IMR-90 (cell line): ENCODE measurements at regions not wholly inside any gene's neighbourhood (a gene's known extent, or its start where the extent isn't known, plus 50 kb on each side); places are given as distances from the start of the nearest gene placed in this dataset.

ENCODE experiments used
- ATAC-seq: fragments of 200-7000 bp; cut with Tn5 transposase; 2 replicates; pipeline ENCODE4 v1.9.1; 2020; ENCODE audit warnings: low read depth, mild to moderate bottlenecking, moderate library complexity
- BruUV-seq: library from RNA; stranded (reverse); fragments of 400-500 nt; replicated peaks from 2 replicates; lab custom pipeline; 2021; lab: Mats Ljungman, UMichigan
- CTCF ChIA-PET: fragments of 300-600 bp; formaldehyde crosslinking; extraction: SDS; loops from one replicate; lab custom pipeline; 2021; ENCODE audit warnings: antibody characterized with exemption; lab: Yijun Ruan, JAX
- POLR2A ChIA-PET: fragments of 300-600 bp; sonication (Branson Sonifier 250); formaldehyde crosslinking; loops from one replicate; lab custom pipeline; 2022; ENCODE audit warnings: antibody characterized with exemption; ENCODE audit not compliant: unreplicated experiment; lab: Charles Lee
- DNase-seq: peaks from one replicate; pipeline ENCODE4 v3.0.0; 2013
- H2AFZ ChIP-seq: replicated peaks from 2 replicates; pipeline ENCODE3; 2013; ENCODE audit warnings: low read length, mild to moderate bottlenecking; ENCODE audit not compliant: poor library complexity
- H2AK5ac ChIP-seq: 2 replicates; pipeline ENCODE4 v1.6.1; 2013; ENCODE audit warnings: low read depth, low read length, inconsistent platforms
- H2AK9ac ChIP-seq: replicated peaks from 2 replicates; pipeline ENCODE3; 2013; ENCODE audit warnings: mild to moderate bottlenecking, low read depth, low read length, moderate library complexity; ENCODE audit not compliant: poor library complexity
- H2BK120ac ChIP-seq: 2 replicates; pipeline ENCODE4 v1.6.1; 2013; ENCODE audit warnings: low read depth, low read length, inconsistent platforms
- H2BK15ac ChIP-seq: 3 replicates; pipeline ENCODE4 v1.6.1; 2013; ENCODE audit warnings: low read depth, low read length, inconsistent platforms
- H2BK20ac ChIP-seq: 2 replicates; pipeline ENCODE4 v1.6.1; 2013; ENCODE audit warnings: low read depth, mild to moderate bottlenecking, inconsistent platforms, low read length, moderate library complexity
- H2BK5ac ChIP-seq: 2 replicates; pipeline ENCODE4 v1.6.1; 2013; ENCODE audit warnings: mild to moderate bottlenecking, low read depth, low read length, inconsistent platforms; ENCODE audit not compliant: poor library complexity, severe bottlenecking
- H3K14ac ChIP-seq: replicated peaks from 2 replicates; pipeline ENCODE4 v1.6.1; 2013; ENCODE audit warnings: low read depth, low read length, inconsistent platforms
- H3K18ac ChIP-seq: 2 replicates; pipeline ENCODE4 v1.6.1; 2013; ENCODE audit warnings: low read depth, low read length, control low read depth
- H3K23ac ChIP-seq: 2 replicates; pipeline ENCODE4 v1.6.1; 2013; ENCODE audit warnings: low read depth, low read length, inconsistent platforms
- H3K27ac ChIP-seq: 2 replicates; pipeline ENCODE4 v1.5.1; 2013; ENCODE audit warnings: mild to moderate bottlenecking, control low read depth, low read length; ENCODE audit not compliant: insufficient read depth
- H3K27me3 ChIP-seq: 2 replicates; pipeline ENCODE4 v1.6.1; 2013; ENCODE audit warnings: low read length; ENCODE audit not compliant: control insufficient read depth, insufficient read depth
- H3K36me3 ChIP-seq: 2 replicates; pipeline ENCODE4 v1.6.1; 2013; ENCODE audit warnings: low read length, mixed read lengths; ENCODE audit not compliant: control insufficient read depth, insufficient read depth
- H3K4ac ChIP-seq: 2 replicates; pipeline ENCODE4 v1.6.1; 2013; ENCODE audit warnings: low read depth, low read length, inconsistent platforms
- H3K4me1 ChIP-seq: 2 replicates; pipeline ENCODE4 v1.6.1; 2013; ENCODE audit warnings: low read length, mixed read lengths; ENCODE audit not compliant: control insufficient read depth, insufficient read depth
- H3K4me2 ChIP-seq: 2 replicates; pipeline ENCODE4 v1.6.1; 2013; ENCODE audit warnings: low read depth, mild to moderate bottlenecking, control low read depth, low read length, moderate library complexity
- H3K4me3 ChIP-seq: 2 replicates; pipeline ENCODE4 v1.5.1; 2013; ENCODE audit warnings: low read depth, mild to moderate bottlenecking, control low read depth, low read length, moderate library complexity; ENCODE audit not compliant: insufficient read depth
- H3K56ac ChIP-seq: 2 replicates; pipeline ENCODE4 v1.6.1; 2013; ENCODE audit warnings: low read length, inconsistent platforms; ENCODE audit not compliant: insufficient read depth; ENCODE audit errors: extremely low read depth
- H3K79me1 ChIP-seq, 2 experiments: 2 replicates each; pipeline ENCODE4 v1.6.1; 2013; ENCODE audit warnings: low read length in 2 of 2, inconsistent platforms in 1 of 2, low read depth in 1 of 2
- H3K9ac ChIP-seq: 2 replicates; pipeline ENCODE4 v1.6.1; 2013; ENCODE audit warnings: low read depth, low read length, control low read depth
- H3K9me1 ChIP-seq: 2 replicates; pipeline ENCODE4 v1.6.1; 2013; ENCODE audit warnings: low read length, inconsistent platforms; ENCODE audit not compliant: insufficient read depth
- H3K9me3 ChIP-seq: 2 replicates; pipeline ENCODE4 v1.6.1; 2013; ENCODE audit warnings: low read length; ENCODE audit not compliant: control insufficient read depth, insufficient read depth
- H4K20me1 ChIP-seq: 2 replicates; pipeline ENCODE4 v1.6.1; 2013; ENCODE audit warnings: low read length, inconsistent platforms; ENCODE audit not compliant: insufficient read depth
- H4K5ac ChIP-seq: 2 replicates; pipeline ENCODE4 v1.6.1; 2013; ENCODE audit warnings: mild to moderate bottlenecking, low read depth, low read length, control low read depth
- H4K8ac ChIP-seq, 2 experiments: 2 replicates each; pipeline ENCODE4 v1.6.1; 2013; ENCODE audit warnings: low read depth in 2 of 2, low read length in 2 of 2, control low read depth in 1 of 2, inconsistent platforms in 1 of 2
- H4K91ac ChIP-seq: 2 replicates; pipeline ENCODE4 v1.6.1; 2013; ENCODE audit warnings: low read depth, low read length, inconsistent platforms; ENCODE audit not compliant: insufficient read depth
- BHLHE40 ChIP-seq: fragments of 150-350 bp; IDR thresholded peaks from 2 replicates; pipeline ENCODE4 v1.6.1; 2016; ENCODE audit warnings: mild to moderate bottlenecking, low read depth, low read length
- CEBPB ChIP-seq: IDR thresholded peaks from 2 replicates; pipeline ENCODE4 v1.6.1; 2012; ENCODE audit warnings: low read depth, low read length, improper control_type of control experiment
- CHD1 ChIP-seq: IDR thresholded peaks from 2 replicates; pipeline ENCODE4 v1.6.1; 2012; ENCODE audit warnings: low read depth, low read length, improper control_type of control experiment
- ELK1 ChIP-seq: fragments of 150-350 bp; IDR thresholded peaks from 2 replicates; pipeline ENCODE4 v1.6.1; 2016; ENCODE audit warnings: low read depth, mild to moderate bottlenecking, low read length, moderate library complexity, borderline replicate concordance
- FOS ChIP-seq: fragments of 150-350 bp; IDR thresholded peaks from 2 replicates; pipeline ENCODE4 v1.6.1; 2016; ENCODE audit warnings: low read depth, low read length
- MAFK ChIP-seq: IDR thresholded peaks from 2 replicates; pipeline ENCODE4 v1.6.1; 2012; ENCODE audit warnings: low read depth, low read length, improper control_type of control experiment
- MAZ ChIP-seq: IDR thresholded peaks from 2 replicates; pipeline ENCODE4 v1.6.1; 2012; ENCODE audit warnings: low read depth, mild to moderate bottlenecking, low read length, improper control_type of control experiment, moderate library complexity, borderline replicate concordance
- MXI1 ChIP-seq: IDR thresholded peaks from 2 replicates; pipeline ENCODE4 v1.6.1; 2012; ENCODE audit warnings: low read depth, mild to moderate bottlenecking, low read length, moderate library complexity, borderline replicate concordance
- POLR2A ChIP-seq: IDR thresholded peaks from 2 replicates; pipeline ENCODE4 v1.6.1; 2012; ENCODE audit warnings: mild to moderate bottlenecking, low read depth, low read length
- RAD21 ChIP-seq: IDR thresholded peaks from 2 replicates; pipeline ENCODE4 v1.6.1; 2012; ENCODE audit warnings: low read length, improper control_type of control experiment
- RCOR1 ChIP-seq: IDR thresholded peaks from 2 replicates; pipeline ENCODE4 v1.6.1; 2012; ENCODE audit warnings: mild to moderate bottlenecking, low read length, improper control_type of control experiment; ENCODE audit not compliant: insufficient replicate concordance
- RFX5 ChIP-seq: IDR thresholded peaks from 2 replicates; pipeline ENCODE4 v1.8.0; 2012; ENCODE audit warnings: low read depth, mild to moderate bottlenecking, low read length, moderate library complexity
- SMC3 ChIP-seq: fragments of 150-350 bp; IDR thresholded peaks from 2 replicates; pipeline ENCODE4 v1.6.1; 2016; ENCODE audit warnings: low read depth, mild to moderate bottlenecking, antibody characterized with exemption, low read length, moderate library complexity
- WGBS, 2 experiments: methylation state at CpG; one replicate each; pipeline versions ENCODE4 v1.1.5 to v1.1.7; 2013; ENCODE audit warnings: missing lambda C conversion rate in 2 of 2; ENCODE audit not compliant: insufficient read length in 1 of 2; ENCODE audit errors: extremely low coverage in 2 of 2; 5-methylcytosine and 5-hydroxymethylcytosine counted together
- dilution Hi-C: fragments of 300-500 bp; cut with HindIII; formaldehyde crosslinking; loops from one replicate; pipeline ENCODE4 v1.14.3; 2018; ENCODE audit warnings: low sequenced_read_pairs; ENCODE audit not compliant: unreplicated experiment
- in situ Hi-C: fragments of 300-500 bp; cut with MboI; formaldehyde crosslinking; loops from 3 replicates; pipeline ENCODE4 v1.14.3; 2019; ENCODE audit warnings: low sequenced_read_pairs, inconsistent platforms, mixed read lengths
- intact Hi-C: fragments of 100-400 bp; cut with micrococcal nuclease; formaldehyde crosslinking; loops from 2 replicates; pipeline ENCODE4 v1.10.0; 2022
- TF ChIP-seq, protein P1 (sequence below): conservative IDR thresholded peaks from 2 replicates; pipeline ENCODE4 v1.5.1; 2012; ENCODE audit warnings: mild to moderate bottlenecking, low read depth, low read length, improper control_type of control experiment
- TF ChIP-seq, protein P2 (sequence below): fragments of 150-350 bp; IDR thresholded peaks from 2 replicates; pipeline ENCODE4 v1.6.1; 2017; ENCODE audit warnings: mild to moderate bottlenecking, antibody characterized with exemption, low read length, low read depth

DNA sequence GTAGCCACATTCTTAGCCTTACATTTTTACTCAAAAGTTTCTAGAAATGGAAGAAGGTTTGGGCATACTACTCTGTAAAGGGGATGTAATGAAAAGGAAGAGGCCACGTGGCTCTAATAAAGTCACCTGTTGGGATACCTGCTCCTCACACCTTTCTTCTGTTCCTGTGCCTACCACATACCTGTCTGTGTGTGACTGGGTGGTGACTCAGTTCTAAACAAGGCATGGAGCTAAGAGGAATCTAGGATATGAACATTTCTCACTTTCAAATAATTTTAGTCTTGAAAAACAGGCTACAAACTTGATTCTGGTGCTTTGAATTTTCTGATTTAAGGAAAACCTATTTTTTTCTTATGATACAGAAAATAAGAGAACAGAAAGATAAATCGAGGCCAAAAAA is 363.6 kb downstream of the RFPL4B start:
- H3K4me3 ChIP-seq, result no peak overlapping the region
- H3K9me1 ChIP-seq, result no peaks in the 10 kb centered on the region
- no peak overlapping the region for H3K4ac ChIP-seq
- in situ Hi-C loops (no loop called here), dilution Hi-C loops (no loop called here), intact Hi-C loops (no loop called here)
- H2AK9ac ChIP-seq, result no peak overlapping the region
- no peak overlapping the region for H2BK5ac ChIP-seq
- no peak overlapping the region for H3K4me2 ChIP-seq
- ATAC-seq, result no peak
- H3K18ac ChIP-seq, result no peak overlapping the region
- no peaks in the 10 kb centered on the region for H4K20me1 ChIP-seq
- H2BK120ac ChIP-seq, result no peak overlapping the region
- H2BK15ac ChIP-seq, result no peak overlapping the region
- ChIA-PET CTCF (no interaction called here), POLR2A (no interaction called here)
- no peak overlapping the region for H4K91ac ChIP-seq
- H3K79me1 ChIP-seq, result no peaks in the 10 kb centered on the region
- no peak overlapping the region for H3K23ac ChIP-seq
- no peak overlapping the region for H3K14ac ChIP-seq
- H2AK5ac ChIP-seq, result 0 out of 2 replicates have a peak overlapping the region, but pooled peaks have one; percentile 11
- no peak overlapping the region for H4K5ac ChIP-seq
- H2AFZ ChIP-seq, result no peak overlapping the region
- H3K27me3 ChIP-seq, result no peaks in the 10 kb centered on the region
- no peak overlapping the region for H4K8ac ChIP-seq
- no peak overlapping the region for H2BK20ac ChIP-seq
- H3K56ac ChIP-seq, result no peak overlapping the region
- no peaks in the 10 kb centered on the region for H3K9me3 ChIP-seq
- H3K27ac ChIP-seq, result no peak overlapping the region
- H3K4me1 ChIP-seq, result no peaks in the 10 kb centered on the region
- WGBS, 2 experiments, result no CpG with 5 or more reads among the region's 2 CpGs
- H3K36me3 ChIP-seq, result no peaks in the 10 kb centered on the region
- H3K9ac ChIP-seq, result no peak overlapping the region
- BruUV-seq, result no TSS peak
- TF ChIP-seq POLR2A (no peak), RFX5 (no peak), MAFK (no peak), MXI1 (no peak), CEBPB (no peak), BHLHE40 (no peak), MAZ (no peak), SMC3 (no peak), CHD1 (no peak), RAD21 (no peak), ELK1 (no peak), RCOR1 (no peak), FOS (no peak)
- TF ChIP-seq, protein P1, sequence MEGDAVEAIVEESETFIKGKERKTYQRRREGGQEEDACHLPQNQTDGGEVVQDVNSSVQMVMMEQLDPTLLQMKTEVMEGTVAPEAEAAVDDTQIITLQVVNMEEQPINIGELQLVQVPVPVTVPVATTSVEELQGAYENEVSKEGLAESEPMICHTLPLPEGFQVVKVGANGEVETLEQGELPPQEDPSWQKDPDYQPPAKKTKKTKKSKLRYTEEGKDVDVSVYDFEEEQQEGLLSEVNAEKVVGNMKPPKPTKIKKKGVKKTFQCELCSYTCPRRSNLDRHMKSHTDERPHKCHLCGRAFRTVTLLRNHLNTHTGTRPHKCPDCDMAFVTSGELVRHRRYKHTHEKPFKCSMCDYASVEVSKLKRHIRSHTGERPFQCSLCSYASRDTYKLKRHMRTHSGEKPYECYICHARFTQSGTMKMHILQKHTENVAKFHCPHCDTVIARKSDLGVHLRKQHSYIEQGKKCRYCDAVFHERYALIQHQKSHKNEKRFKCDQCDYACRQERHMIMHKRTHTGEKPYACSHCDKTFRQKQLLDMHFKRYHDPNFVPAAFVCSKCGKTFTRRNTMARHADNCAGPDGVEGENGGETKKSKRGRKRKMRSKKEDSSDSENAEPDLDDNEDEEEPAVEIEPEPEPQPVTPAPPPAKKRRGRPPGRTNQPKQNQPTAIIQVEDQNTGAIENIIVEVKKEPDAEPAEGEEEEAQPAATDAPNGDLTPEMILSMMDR, result no peak
- TF ChIP-seq, protein P2, sequence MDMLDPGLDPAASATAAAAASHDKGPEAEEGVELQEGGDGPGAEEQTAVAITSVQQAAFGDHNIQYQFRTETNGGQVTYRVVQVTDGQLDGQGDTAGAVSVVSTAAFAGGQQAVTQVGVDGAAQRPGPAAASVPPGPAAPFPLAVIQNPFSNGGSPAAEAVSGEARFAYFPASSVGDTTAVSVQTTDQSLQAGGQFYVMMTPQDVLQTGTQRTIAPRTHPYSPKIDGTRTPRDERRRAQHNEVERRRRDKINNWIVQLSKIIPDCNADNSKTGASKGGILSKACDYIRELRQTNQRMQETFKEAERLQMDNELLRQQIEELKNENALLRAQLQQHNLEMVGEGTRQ, result no peak
- DNase-seq, result no peak
